ENCODE measurements at regions not wholly inside any gene's neighbourhood (a gene's known extent, or its start where the extent isn't known, plus 50 kb on each side); places are given as distances from the start of the nearest gene placed in this dataset.

GRCh38 chr7:121493553-121493952, 97.4 kb upstream of the FAM3C start:
- in situ Hi-C loops (cut with MboI; ENCODE audit: low pct_unique_long_range_greater_than_20kb, low sequenced_read_pairs, unreplicated experiment), result no loop called here
- TF ChIP-seq, protein P1, sequence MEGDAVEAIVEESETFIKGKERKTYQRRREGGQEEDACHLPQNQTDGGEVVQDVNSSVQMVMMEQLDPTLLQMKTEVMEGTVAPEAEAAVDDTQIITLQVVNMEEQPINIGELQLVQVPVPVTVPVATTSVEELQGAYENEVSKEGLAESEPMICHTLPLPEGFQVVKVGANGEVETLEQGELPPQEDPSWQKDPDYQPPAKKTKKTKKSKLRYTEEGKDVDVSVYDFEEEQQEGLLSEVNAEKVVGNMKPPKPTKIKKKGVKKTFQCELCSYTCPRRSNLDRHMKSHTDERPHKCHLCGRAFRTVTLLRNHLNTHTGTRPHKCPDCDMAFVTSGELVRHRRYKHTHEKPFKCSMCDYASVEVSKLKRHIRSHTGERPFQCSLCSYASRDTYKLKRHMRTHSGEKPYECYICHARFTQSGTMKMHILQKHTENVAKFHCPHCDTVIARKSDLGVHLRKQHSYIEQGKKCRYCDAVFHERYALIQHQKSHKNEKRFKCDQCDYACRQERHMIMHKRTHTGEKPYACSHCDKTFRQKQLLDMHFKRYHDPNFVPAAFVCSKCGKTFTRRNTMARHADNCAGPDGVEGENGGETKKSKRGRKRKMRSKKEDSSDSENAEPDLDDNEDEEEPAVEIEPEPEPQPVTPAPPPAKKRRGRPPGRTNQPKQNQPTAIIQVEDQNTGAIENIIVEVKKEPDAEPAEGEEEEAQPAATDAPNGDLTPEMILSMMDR (IDR thresholded peaks at IDR 0.05; ENCODE audit: extremely low read depth, insufficient read depth, missing control alignments), result no peak
- DNase-seq (ENCODE audit: low spot score), result no peak

GRCh38 chr7:121490309-121490708, 94.2 kb upstream of the FAM3C start:
- TF ChIP-seq, protein P1 (IDR thresholded peaks at IDR 0.05; ENCODE audit: extremely low read depth, insufficient read depth, missing control alignments), result no peak
- in situ Hi-C loops (cut with MboI; ENCODE audit: low pct_unique_long_range_greater_than_20kb, low sequenced_read_pairs, unreplicated experiment), result no loop called here

GRCh38 chr7:121489440-121489839, 93.3 kb upstream of the FAM3C start:
- TF ChIP-seq, protein P1 (IDR thresholded peaks at IDR 0.05; ENCODE audit: extremely low read depth, insufficient read depth, missing control alignments), result no peak
- DNase-seq (ENCODE audit: low spot score), result no peak
- in situ Hi-C loops (cut with MboI; ENCODE audit: low pct_unique_long_range_greater_than_20kb, low sequenced_read_pairs, unreplicated experiment), result no loop called here

More at GRCh38 chr7:121490309-121490708, 94.2 kb upstream of the FAM3C start:
- no peak for DNase-seq (ENCODE audit: low spot score)

- TF ChIP-seq, protein P1 (IDR thresholded peaks at IDR 0.05; ENCODE audit: extremely low read depth, insufficient read depth, missing control alignments), result no peak
- in situ Hi-C loops (cut with MboI; ENCODE audit: low pct_unique_long_range_greater_than_20kb, low sequenced_read_pairs, unreplicated experiment), result no loop called here
- no peak for DNase-seq (ENCODE audit: low spot score)
These were observed 92.1 kb upstream of the FAM3C start for GRCh38 chr7:121488111-121488650.

DNA sequence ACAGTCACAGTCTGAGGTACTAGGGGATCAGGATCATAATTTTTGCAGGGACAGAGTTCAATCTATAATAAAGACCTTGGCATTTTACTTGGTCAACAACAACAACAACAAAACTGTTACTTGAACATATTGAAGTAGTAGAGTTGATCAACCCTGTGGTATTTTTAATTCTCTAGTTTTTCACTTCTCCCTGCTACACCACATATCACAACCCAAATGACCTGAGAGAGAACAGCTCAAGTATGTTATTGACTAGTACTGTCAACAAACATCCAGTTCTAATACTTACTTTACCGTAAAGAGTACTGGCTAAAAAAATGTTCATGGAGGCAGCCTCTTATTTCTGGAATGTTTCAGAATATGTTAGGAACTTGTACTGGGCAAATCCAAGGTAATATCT, 90.5 kb upstream of the FAM3C start:
- TF ChIP-seq, protein P1 (IDR thresholded peaks at IDR 0.05; ENCODE audit: extremely low read depth, insufficient read depth, missing control alignments), result no peak
- DNase-seq (ENCODE audit: low spot score), result no peak
- in situ Hi-C loops (cut with MboI; ENCODE audit: low pct_unique_long_range_greater_than_20kb, low sequenced_read_pairs, unreplicated experiment), result no loop called here

- no peak for DNase-seq (ENCODE audit: low spot score)
- in situ Hi-C loops (cut with MboI; ENCODE audit: low pct_unique_long_range_greater_than_20kb, low sequenced_read_pairs, unreplicated experiment), result no loop called here
- TF ChIP-seq, protein P1 (IDR thresholded peaks at IDR 0.05; ENCODE audit: extremely low read depth, insufficient read depth, missing control alignments), result no peak
These were observed 89.5 kb upstream of the FAM3C start for GRCh38 chr7:121485467-121486243.

Measured in GM13977 (cell line).